ENCODE measurements at regions not wholly inside any gene's neighbourhood (a gene's known extent, or its start where the extent isn't known, plus 50 kb on each side); places are given as distances from the start of the nearest gene placed in this dataset.
"Not testable (repeated sequence)": the region's sequence is repeated elsewhere in the genome, so short reads cannot be mapped to it uniquely, and the experiment has no call there.

DNA sequence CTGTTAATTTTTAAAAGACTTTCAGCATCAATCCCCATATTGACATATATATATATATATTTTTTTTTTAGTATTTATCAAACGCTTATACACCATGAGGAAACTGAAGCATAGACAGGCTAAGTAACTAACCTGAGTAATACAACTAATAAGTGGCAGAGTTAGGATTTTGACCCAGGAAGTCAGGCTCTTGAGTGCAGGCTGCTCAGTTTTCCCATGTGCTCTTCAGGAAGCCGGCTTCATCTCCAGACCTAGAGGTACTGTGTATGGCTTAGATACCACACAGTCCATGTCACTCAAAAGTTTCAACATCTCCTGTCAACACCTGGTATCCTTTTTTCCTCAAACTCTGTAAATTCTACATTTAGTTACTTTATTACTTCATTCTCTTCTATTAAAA is 841.7 kb upstream of the ACVR2A start:
- H3K9me3 ChIP-seq = no peaks in the 10 kb centered on the region
- no peaks in the 10 kb centered on the region for H3K36me3 ChIP-seq
- DNase-seq = no peak
- no peaks in the 10 kb centered on the region for H3K4me1 ChIP-seq
- no peak overlapping the region for H3K27ac ChIP-seq
- H3K27me3 ChIP-seq = no peaks in the 10 kb centered on the region
- TF ChIP-seq, protein P1, sequence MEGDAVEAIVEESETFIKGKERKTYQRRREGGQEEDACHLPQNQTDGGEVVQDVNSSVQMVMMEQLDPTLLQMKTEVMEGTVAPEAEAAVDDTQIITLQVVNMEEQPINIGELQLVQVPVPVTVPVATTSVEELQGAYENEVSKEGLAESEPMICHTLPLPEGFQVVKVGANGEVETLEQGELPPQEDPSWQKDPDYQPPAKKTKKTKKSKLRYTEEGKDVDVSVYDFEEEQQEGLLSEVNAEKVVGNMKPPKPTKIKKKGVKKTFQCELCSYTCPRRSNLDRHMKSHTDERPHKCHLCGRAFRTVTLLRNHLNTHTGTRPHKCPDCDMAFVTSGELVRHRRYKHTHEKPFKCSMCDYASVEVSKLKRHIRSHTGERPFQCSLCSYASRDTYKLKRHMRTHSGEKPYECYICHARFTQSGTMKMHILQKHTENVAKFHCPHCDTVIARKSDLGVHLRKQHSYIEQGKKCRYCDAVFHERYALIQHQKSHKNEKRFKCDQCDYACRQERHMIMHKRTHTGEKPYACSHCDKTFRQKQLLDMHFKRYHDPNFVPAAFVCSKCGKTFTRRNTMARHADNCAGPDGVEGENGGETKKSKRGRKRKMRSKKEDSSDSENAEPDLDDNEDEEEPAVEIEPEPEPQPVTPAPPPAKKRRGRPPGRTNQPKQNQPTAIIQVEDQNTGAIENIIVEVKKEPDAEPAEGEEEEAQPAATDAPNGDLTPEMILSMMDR (IDR thresholded peaks at IDR 0.05) = no peak
- no peak for TF ChIP-seq POLR2A (IDR thresholded peaks at IDR 0.05)
- no peak overlapping the region for H3K4me3 ChIP-seq

DNA sequence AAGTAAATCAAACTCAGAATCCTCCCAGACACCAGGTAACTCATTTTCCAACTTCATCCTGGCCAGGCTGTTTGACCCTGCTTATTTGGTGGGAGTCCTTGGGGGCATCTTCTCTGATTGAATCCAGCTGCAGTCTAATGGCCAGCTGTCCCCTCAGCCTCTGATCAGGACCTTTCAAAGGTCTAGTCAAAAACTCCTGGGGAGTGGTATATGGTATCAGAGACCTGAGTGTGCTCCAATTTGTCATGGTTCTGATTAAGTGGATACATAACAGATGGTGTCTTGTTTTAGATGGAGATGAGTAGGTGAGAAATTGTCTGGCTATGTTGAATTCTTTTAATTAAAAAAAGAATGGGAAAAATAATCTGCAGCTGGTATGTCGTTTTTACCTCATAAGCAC is 842.6 kb upstream of the ACVR2A start:
- H3K27ac ChIP-seq = no peak overlapping the region
- no peak for DNase-seq
- no peaks in the 10 kb centered on the region for H3K4me1 ChIP-seq
- H3K36me3 ChIP-seq = no peaks in the 10 kb centered on the region
- no peaks in the 10 kb centered on the region for H3K9me3 ChIP-seq
- TF ChIP-seq, protein P1 (IDR thresholded peaks at IDR 0.05) = no peak
- TF ChIP-seq POLR2A (IDR thresholded peaks at IDR 0.05) = no peak
- no peak overlapping the region for H3K4me3 ChIP-seq
- no peaks in the 10 kb centered on the region for H3K27me3 ChIP-seq

DNA sequence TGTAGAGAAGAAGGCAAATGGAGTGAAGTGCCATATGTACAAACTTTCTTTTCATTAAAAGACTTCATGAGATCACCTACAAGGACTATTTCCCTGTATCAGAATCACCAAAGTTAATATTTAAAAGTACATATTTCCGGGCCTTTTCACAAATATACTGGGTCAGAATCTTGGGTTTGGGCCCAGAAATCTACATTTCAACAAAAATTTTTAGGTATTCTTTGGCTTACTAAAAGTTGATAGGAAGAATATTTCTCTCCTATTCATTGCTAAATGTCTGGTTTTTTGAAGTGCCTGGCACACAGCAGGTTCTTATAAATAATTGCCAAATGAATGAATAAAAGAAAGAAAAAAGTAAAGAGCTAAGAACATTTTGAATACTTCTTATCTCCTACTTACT is 843.8 kb upstream of the ACVR2A start:
- no peak for DNase-seq
- Histone ChIP-seq H3K36me3 (no peaks in the 10 kb centered on the region), H3K27ac (no peak overlapping the region), H3K27me3 (no peaks in the 10 kb centered on the region), H3K4me3 (no peak overlapping the region), H3K4me1 (no peaks in the 10 kb centered on the region), H3K9me3 (no peaks in the 10 kb centered on the region)
- TF ChIP-seq, protein P1 (IDR thresholded peaks at IDR 0.05) = no peak
- no peak for TF ChIP-seq POLR2A (IDR thresholded peaks at IDR 0.05)

DNA sequence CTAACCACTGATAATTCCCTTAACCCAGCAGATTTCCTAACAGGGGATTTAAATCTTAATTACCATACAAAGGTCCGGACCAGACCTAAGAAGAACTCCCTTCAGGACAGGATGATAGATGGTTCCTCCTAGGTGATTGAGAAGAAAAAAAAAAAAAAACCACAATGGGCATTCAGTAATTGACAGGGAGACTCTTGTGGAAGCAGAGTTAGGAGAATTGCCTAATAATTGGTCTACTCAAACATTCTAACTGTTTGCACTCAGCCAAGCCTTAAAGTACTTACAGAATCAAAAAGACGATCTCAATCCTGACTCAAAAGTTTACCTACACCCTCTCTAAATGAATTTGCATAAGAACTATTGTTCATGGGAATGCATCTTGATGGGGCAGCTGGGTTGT is 844.7 kb upstream of the ACVR2A start:
- not testable (repeated sequence) for H3K36me3 ChIP-seq, H3K27me3 ChIP-seq, DNase-seq, H3K27ac ChIP-seq, H3K4me3 ChIP-seq, H3K9me3 ChIP-seq, H3K4me1 ChIP-seq

DNA sequence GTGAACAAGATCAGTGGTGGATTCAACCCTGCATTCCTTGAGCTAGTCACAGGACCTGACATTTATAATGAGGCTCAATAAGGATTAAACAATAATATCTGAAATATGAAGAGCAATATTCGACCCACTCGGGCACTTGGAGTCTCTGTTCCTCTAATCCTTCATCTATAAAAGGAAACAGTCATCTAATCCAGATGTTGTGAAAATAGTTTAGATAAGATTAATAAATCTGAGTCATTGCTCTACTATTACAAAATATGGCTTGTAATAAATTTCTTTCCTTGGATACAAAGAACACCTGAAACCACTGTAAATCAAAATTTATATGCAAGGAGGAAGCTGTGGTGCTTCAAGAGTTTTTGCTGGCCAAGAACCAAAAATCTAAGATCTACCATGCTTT is 846.9 kb upstream of the ACVR2A start:
- Histone ChIP-seq H3K27me3 (no peaks in the 10 kb centered on the region), H3K27ac (no peak overlapping the region), H3K4me3 (no peak overlapping the region), H3K9me3 (no peaks in the 10 kb centered on the region), H3K4me1 (no peaks in the 10 kb centered on the region), H3K36me3 (no peaks in the 10 kb centered on the region)
- DNase-seq = no peak
- TF ChIP-seq, protein P1 (IDR thresholded peaks at IDR 0.05) = no peak
- no peak for TF ChIP-seq POLR2A (IDR thresholded peaks at IDR 0.05)

DNA sequence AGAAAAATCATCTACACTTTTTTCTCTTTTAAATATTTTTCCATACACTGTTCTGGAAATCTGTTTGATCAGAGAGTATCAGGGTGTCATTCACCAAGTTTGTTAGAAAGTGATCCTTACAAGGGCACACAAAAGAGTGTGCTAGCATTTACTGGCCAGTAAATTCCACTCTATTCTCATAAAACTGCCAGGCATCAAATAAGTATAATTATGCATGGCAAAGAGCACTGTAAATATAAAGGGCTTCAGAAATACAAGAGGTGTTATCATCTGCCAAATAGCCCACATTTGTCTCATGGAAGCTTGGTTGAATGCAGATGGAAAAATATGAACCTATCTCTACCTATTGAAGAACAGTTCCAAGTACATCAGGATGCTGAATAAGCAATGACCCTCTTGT is 847.3 kb upstream of the ACVR2A start:
- no peak overlapping the region for H3K4me3 ChIP-seq
- H3K4me1 ChIP-seq = no peaks in the 10 kb centered on the region
- no peaks in the 10 kb centered on the region for H3K36me3 ChIP-seq
- no peaks in the 10 kb centered on the region for H3K27me3 ChIP-seq
- TF ChIP-seq, protein P1 (IDR thresholded peaks at IDR 0.05) = no peak
- TF ChIP-seq POLR2A (IDR thresholded peaks at IDR 0.05) = no peak
- H3K9me3 ChIP-seq = no peaks in the 10 kb centered on the region
- no peak for DNase-seq
- H3K27ac ChIP-seq = no peak overlapping the region

Measured in Peyer's patch (tissue), 4 donors.